ENCODE measurements at regions not wholly inside any gene's neighbourhood (a gene's known extent, or its start where the extent isn't known, plus 50 kb on each side); places are given as distances from the start of the nearest gene placed in this dataset.
"Not testable (repeated sequence)": the region's sequence is repeated elsewhere in the genome, so short reads cannot be mapped to it uniquely, and the experiment has no call there.

DNA sequence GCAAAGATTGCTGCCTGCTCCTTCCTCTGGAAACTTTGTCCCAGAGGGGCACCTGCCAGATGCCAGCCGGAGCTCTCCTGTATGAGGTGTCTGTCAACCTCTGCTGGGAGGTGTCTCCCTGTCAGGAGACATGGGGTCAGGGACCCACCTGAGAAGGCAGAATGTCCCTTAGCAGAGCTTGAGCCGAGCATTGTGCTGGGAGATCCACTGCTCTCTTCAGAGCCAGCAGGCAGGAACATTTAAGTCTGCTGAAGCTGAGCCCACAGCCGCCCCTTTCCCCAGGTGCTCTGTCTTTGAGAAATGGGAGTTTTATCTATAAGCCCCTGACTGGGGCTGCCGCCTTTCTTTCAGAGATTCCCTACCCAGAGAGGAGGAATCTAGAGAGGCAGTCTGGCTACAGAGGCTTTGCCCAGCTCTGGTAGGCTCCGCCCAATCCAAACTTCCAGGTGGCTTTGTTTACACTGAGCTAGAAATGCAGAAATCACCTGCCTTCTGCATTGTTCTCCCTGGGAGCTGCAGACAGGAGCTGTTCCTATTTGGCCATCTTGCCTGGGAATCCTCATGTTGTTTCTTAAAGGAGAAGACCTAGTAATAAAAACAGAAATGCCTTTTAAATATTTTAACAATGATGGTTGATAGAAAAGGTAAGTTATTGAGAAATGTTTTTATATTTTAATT lies 114.3 kb downstream of the VGLL3 start:
- not testable (repeated sequence) for TF ChIP-seq MAFK (IDR thresholded peaks at IDR 0.05; ENCODE audit: low read depth, low read length); NFE2L2 (IDR thresholded peaks at IDR 0.05; ENCODE audit: low read depth, low read length); POLR2A (IDR thresholded peaks at IDR 0.05; ENCODE audit: low read depth, low read length); RCOR1 (IDR thresholded peaks at IDR 0.05; ENCODE audit: insufficient replicate concordance, low read length); CHD1 (IDR thresholded peaks at IDR 0.05; ENCODE audit: low read depth, low read length); RFX5 (IDR thresholded peaks at IDR 0.05; ENCODE audit: low read depth, low read length); FOS (IDR thresholded peaks at IDR 0.05; ENCODE audit: low read depth, low read length); RAD21 (IDR thresholded peaks at IDR 0.05; ENCODE audit: low read length)
- TF ChIP-seq, protein P1, sequence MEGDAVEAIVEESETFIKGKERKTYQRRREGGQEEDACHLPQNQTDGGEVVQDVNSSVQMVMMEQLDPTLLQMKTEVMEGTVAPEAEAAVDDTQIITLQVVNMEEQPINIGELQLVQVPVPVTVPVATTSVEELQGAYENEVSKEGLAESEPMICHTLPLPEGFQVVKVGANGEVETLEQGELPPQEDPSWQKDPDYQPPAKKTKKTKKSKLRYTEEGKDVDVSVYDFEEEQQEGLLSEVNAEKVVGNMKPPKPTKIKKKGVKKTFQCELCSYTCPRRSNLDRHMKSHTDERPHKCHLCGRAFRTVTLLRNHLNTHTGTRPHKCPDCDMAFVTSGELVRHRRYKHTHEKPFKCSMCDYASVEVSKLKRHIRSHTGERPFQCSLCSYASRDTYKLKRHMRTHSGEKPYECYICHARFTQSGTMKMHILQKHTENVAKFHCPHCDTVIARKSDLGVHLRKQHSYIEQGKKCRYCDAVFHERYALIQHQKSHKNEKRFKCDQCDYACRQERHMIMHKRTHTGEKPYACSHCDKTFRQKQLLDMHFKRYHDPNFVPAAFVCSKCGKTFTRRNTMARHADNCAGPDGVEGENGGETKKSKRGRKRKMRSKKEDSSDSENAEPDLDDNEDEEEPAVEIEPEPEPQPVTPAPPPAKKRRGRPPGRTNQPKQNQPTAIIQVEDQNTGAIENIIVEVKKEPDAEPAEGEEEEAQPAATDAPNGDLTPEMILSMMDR (conservative IDR thresholded peaks at IDR 0.05; ENCODE audit: low read depth, low read length), result not testable (repeated sequence)
